ENCODE measurements at regions not wholly inside any gene's neighbourhood (a gene's known extent, or its start where the extent isn't known, plus 50 kb on each side); places are given as distances from the start of the nearest gene placed in this dataset.

DNA sequence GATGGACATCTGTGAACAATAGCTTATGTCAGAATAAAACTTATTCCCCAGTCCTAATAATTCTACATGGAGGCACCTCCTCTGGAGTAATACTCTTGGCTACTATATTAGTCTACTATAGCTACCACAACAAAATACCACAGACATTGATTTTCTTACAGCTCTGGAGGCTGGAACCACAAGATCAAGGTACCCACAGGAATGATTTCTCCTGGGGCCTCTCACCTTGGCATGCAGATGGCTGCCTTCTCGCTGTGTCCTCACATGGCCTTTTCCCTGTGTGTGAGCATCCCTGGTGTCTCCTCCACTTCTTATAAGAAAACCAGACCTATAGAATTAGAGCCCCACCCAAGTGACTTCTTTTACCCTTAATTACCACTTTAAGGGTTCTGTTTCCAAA, 244.3 kb downstream of the BARHL2 start:
- no peaks in the 10 kb centered on the region for H3K36me3 Mint-ChIP-seq (ENCODE audit: low read depth)
- no peaks in the 10 kb centered on the region for H3K9me3 Mint-ChIP-seq
- ATAC-seq (no peak), DNase-seq (ENCODE audit: low spot score) (no peak)
- H3K4me1 Mint-ChIP-seq: no peaks in the 10 kb centered on the region
- Histone ChIP-seq H3K79me2 (replicated peaks; ENCODE audit: insufficient read depth) (no peaks in the 10 kb centered on the region), H3K9me2 (ENCODE audit: insufficient read depth) (no peaks in the 10 kb centered on the region), H3K36me3 (ENCODE audit: insufficient read depth) (no peaks in the 10 kb centered on the region), H3K4me2 (no peak overlapping the region), H3F3A (replicated peaks; ENCODE audit: low read depth) (no peaks in the 10 kb centered on the region), H3K4me3 (no peak overlapping the region), H3K4me1 (ENCODE audit: insufficient read depth) (no peaks in the 10 kb centered on the region), H3K27me3 (ENCODE audit: insufficient read depth) (no peaks in the 10 kb centered on the region), H4K20me1 (replicated peaks; ENCODE audit: insufficient read depth) (no peaks in the 10 kb centered on the region), H2AFZ (no peak overlapping the region), H3K27ac (ENCODE audit: low read depth) (no peak overlapping the region)
- no peak overlapping the region for H3K27ac Mint-ChIP-seq
- TF ChIP-seq, protein P1, sequence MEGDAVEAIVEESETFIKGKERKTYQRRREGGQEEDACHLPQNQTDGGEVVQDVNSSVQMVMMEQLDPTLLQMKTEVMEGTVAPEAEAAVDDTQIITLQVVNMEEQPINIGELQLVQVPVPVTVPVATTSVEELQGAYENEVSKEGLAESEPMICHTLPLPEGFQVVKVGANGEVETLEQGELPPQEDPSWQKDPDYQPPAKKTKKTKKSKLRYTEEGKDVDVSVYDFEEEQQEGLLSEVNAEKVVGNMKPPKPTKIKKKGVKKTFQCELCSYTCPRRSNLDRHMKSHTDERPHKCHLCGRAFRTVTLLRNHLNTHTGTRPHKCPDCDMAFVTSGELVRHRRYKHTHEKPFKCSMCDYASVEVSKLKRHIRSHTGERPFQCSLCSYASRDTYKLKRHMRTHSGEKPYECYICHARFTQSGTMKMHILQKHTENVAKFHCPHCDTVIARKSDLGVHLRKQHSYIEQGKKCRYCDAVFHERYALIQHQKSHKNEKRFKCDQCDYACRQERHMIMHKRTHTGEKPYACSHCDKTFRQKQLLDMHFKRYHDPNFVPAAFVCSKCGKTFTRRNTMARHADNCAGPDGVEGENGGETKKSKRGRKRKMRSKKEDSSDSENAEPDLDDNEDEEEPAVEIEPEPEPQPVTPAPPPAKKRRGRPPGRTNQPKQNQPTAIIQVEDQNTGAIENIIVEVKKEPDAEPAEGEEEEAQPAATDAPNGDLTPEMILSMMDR (conservative IDR thresholded peaks at IDR 0.05; ENCODE audit: low read depth in 2 of 2): no peak
- TF ChIP-seq EZH2 (IDR thresholded peaks at IDR 0.05; ENCODE audit: low read depth, unreplicated experiment): no peak
- TF ChIP-seq POLR2AphosphoS5 (IDR thresholded peaks at IDR 0.05; ENCODE audit: low read depth): no peak
- no peak for TF ChIP-seq EZH2phosphoT487 (IDR thresholded peaks at IDR 0.05; ENCODE audit: unreplicated experiment)
- no peak for TF ChIP-seq ZNF331 (CRISPR knock-in tag; IDR thresholded peaks at IDR 0.05; ENCODE audit: low read depth)
- TF ChIP-seq JUNB (IDR thresholded peaks at IDR 0.05; ENCODE audit: unreplicated experiment): no peak
- no peak for TF ChIP-seq NANOG (IDR thresholded peaks at IDR 0.05; ENCODE audit: borderline replicate concordance)
- no peak for TF ChIP-seq CREB1 (CRISPR knock-in tag; IDR thresholded peaks at IDR 0.05; ENCODE audit: low read depth)
- no peak for TF ChIP-seq ZNF462 (CRISPR knock-in tag; IDR thresholded peaks at IDR 0.05)
- no peak for TF ChIP-seq STAT1 (IDR thresholded peaks at IDR 0.05; ENCODE audit: unreplicated experiment)
- TF ChIP-seq, protein P2, sequence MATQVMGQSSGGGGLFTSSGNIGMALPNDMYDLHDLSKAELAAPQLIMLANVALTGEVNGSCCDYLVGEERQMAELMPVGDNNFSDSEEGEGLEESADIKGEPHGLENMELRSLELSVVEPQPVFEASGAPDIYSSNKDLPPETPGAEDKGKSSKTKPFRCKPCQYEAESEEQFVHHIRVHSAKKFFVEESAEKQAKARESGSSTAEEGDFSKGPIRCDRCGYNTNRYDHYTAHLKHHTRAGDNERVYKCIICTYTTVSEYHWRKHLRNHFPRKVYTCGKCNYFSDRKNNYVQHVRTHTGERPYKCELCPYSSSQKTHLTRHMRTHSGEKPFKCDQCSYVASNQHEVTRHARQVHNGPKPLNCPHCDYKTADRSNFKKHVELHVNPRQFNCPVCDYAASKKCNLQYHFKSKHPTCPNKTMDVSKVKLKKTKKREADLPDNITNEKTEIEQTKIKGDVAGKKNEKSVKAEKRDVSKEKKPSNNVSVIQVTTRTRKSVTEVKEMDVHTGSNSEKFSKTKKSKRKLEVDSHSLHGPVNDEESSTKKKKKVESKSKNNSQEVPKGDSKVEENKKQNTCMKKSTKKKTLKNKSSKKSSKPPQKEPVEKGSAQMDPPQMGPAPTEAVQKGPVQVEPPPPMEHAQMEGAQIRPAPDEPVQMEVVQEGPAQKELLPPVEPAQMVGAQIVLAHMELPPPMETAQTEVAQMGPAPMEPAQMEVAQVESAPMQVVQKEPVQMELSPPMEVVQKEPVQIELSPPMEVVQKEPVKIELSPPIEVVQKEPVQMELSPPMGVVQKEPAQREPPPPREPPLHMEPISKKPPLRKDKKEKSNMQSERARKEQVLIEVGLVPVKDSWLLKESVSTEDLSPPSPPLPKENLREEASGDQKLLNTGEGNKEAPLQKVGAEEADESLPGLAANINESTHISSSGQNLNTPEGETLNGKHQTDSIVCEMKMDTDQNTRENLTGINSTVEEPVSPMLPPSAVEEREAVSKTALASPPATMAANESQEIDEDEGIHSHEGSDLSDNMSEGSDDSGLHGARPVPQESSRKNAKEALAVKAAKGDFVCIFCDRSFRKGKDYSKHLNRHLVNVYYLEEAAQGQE (IDR thresholded peaks at IDR 0.05; ENCODE audit: unreplicated experiment): no peak
- no peak for TF ChIP-seq ZNF114 (CRISPR knock-in tag; IDR thresholded peaks at IDR 0.05)
- no peak for TF ChIP-seq ETS1 (IDR thresholded peaks at IDR 0.05)
- H3K4me3 Mint-ChIP-seq: no peak overlapping the region
- no peaks in the 10 kb centered on the region for H3K27me3 Mint-ChIP-seq (ENCODE audit: insufficient read depth, low read depth, poor library complexity)

Measured in GM23338 (cell line).